Keratinocyte (primary cell): ENCODE measurements at regions not wholly inside any gene's neighbourhood (a gene's known extent, or its start where the extent isn't known, plus 50 kb on each side); places are given as distances from the start of the nearest gene placed in this dataset.

Experiments used
- EZH2 ChIP-seq: IDR thresholded peaks from one replicate; pipeline ENCODE4 v1.6.1; 2012; ENCODE audit warnings: inconsistent platforms, mild to moderate bottlenecking, low read length, moderate library complexity
- TF ChIP-seq, protein P1 (sequence below), 3 experiments: IDR thresholded peaks in 1 of 3; conservative IDR thresholded peaks in 1 of 3; optimal IDR thresholded peaks in 1 of 3; 2 replicates in 2 of 3; 3 replicates in 1 of 3; pipeline versions ENCODE3 to v1.5.1; 2011; ENCODE audit warnings: low read length in 3 of 3, mild to moderate bottlenecking in 3 of 3, moderate library complexity in 2 of 3, control low read depth in 1 of 3, inconsistent platforms in 1 of 3; ENCODE audit not compliant: insufficient read depth in 2 of 3; ENCODE audit errors: extremely low read depth in 1 of 3

DNA sequence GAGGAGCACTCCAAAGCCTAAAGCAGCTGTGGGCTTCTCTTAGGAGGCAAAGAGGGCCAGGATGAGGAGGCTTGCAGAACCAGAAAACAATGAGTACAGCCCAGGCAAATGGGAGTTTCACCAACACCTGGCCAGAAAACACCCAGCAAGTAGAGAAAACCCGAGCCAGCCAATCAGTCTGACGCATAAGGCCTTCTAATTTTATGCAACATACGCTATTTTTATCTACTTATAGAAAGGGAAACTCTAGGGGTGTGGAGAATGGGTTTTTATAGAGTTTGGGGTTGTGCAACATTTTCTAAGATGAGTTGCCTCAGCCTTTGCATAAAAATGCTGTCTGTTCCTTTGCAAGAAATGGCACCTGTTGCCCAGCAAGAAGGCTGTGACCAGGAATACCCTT lies 529.0 kb upstream of the CDH5 start:
- TF ChIP-seq, protein P1, sequence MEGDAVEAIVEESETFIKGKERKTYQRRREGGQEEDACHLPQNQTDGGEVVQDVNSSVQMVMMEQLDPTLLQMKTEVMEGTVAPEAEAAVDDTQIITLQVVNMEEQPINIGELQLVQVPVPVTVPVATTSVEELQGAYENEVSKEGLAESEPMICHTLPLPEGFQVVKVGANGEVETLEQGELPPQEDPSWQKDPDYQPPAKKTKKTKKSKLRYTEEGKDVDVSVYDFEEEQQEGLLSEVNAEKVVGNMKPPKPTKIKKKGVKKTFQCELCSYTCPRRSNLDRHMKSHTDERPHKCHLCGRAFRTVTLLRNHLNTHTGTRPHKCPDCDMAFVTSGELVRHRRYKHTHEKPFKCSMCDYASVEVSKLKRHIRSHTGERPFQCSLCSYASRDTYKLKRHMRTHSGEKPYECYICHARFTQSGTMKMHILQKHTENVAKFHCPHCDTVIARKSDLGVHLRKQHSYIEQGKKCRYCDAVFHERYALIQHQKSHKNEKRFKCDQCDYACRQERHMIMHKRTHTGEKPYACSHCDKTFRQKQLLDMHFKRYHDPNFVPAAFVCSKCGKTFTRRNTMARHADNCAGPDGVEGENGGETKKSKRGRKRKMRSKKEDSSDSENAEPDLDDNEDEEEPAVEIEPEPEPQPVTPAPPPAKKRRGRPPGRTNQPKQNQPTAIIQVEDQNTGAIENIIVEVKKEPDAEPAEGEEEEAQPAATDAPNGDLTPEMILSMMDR (optimal IDR thresholded peaks at IDR 0.05 in 1 of 3, IDR thresholded peaks at IDR 0.05 in 1 of 3, conservative IDR thresholded peaks at IDR 0.05 in 1 of 3; ENCODE audit: extremely low read depth in 1 of 3, insufficient read depth in 2 of 3, low read length in 3 of 3), result no peak
- TF ChIP-seq EZH2, result no peak
